MM.1S (cell line): ENCODE measurements at regions not wholly inside any gene's neighbourhood (a gene's known extent, or its start where the extent isn't known, plus 50 kb on each side); places are given as distances from the start of the nearest gene placed in this dataset.

ENCODE experiments used
- DNase-seq: peaks from one replicate; pipeline ENCODE4 v3.0.0-alpha.2; 2015
- H2AFZ ChIP-seq: fragments of 300-600 bp; sonication (generic); 2 replicates; pipeline ENCODE4 v1.6.0; 2016; ENCODE audit warnings: antibody characterized with exemption, low read length
- H3F3A ChIP-seq: fragments of 300-600 bp; sonication (generic); 2 replicates; pipeline ENCODE4 v1.6.1; 2016; ENCODE audit warnings: mild to moderate bottlenecking, antibody characterized with exemption, low read length, moderate library complexity, mixed read lengths; ENCODE audit not compliant: insufficient read depth
- H3K27ac ChIP-seq: fragments of 300-600 bp; sonication (generic); 2 replicates; pipeline ENCODE4 v1.5.1; 2016; ENCODE audit warnings: mild to moderate bottlenecking, low read length
- H3K27me3 ChIP-seq: fragments of 300-600 bp; sonication (generic); replicated peaks from 2 replicates; pipeline ENCODE4 v1.6.0; 2016; ENCODE audit warnings: low read length; ENCODE audit not compliant: insufficient read depth
- H3K36me3 ChIP-seq: fragments of 300-600 bp; sonication (generic); replicated peaks from 2 replicates; pipeline ENCODE4 v1.6.1; 2016; ENCODE audit warnings: mild to moderate bottlenecking, low read length, mixed read lengths; ENCODE audit not compliant: insufficient read depth
- H3K4me1 ChIP-seq: fragments of 300-600 bp; sonication (generic); 2 replicates; pipeline ENCODE4 v1.6.1; 2016; ENCODE audit warnings: low read length, mixed read lengths
- H3K4me2 ChIP-seq: fragments of 300-600 bp; sonication (generic); 2 replicates; pipeline ENCODE4 v1.6.0; 2016; ENCODE audit warnings: low read depth, low read length
- H3K4me3 ChIP-seq: fragments of 300-600 bp; sonication (generic); 2 replicates; pipeline ENCODE4 v1.5.1; 2016; ENCODE audit warnings: low read length, mixed read lengths
- H3K79me2 ChIP-seq: fragments of 300-600 bp; sonication (generic); 2 replicates; pipeline ENCODE4 v1.6.1; 2016; ENCODE audit warnings: mixed run types, low read length, mixed read lengths
- H3K9ac ChIP-seq: fragments of 300-600 bp; sonication (generic); 2 replicates; pipeline ENCODE4 v1.6.1; 2016; ENCODE audit warnings: low read length, mixed read lengths
- H3K9me2 ChIP-seq: fragments of 300-600 bp; sonication (generic); replicated peaks from 2 replicates; pipeline ENCODE4 v1.6.1; 2016; ENCODE audit warnings: mild to moderate bottlenecking, low read length, mixed read lengths; ENCODE audit not compliant: insufficient read depth
- H3K9me3 ChIP-seq: fragments of 300-600 bp; sonication (generic); replicated peaks from 2 replicates; pipeline ENCODE4 v1.6.1; 2016; ENCODE audit warnings: mild to moderate bottlenecking, low read length, mixed read lengths; ENCODE audit not compliant: insufficient read depth
- H4K20me1 ChIP-seq: fragments of 300-600 bp; sonication (generic); 2 replicates; pipeline ENCODE4 v1.6.1; 2016; ENCODE audit warnings: mild to moderate bottlenecking, low read length, moderate library complexity, mixed read lengths; ENCODE audit not compliant: insufficient read depth
- EZH2 ChIP-seq: fragments of 300-600 bp; sonication (generic); optimal IDR thresholded peaks from 2 replicates; pipeline ENCODE3; 2017; ENCODE audit warnings: low read depth, mild to moderate bottlenecking, antibody characterized with exemption, low read length, mixed read lengths
- EZH2phosphoT487 ChIP-seq: fragments of 300-600 bp; sonication (generic); IDR thresholded peaks from 2 replicates; pipeline ENCODE4 v1.6.1; 2018; ENCODE audit warnings: antibody characterized with exemption, low read length
- TF ChIP-seq, protein P1 (sequence below): fragments of 300-600 bp; sonication (generic); IDR thresholded peaks from 2 replicates; pipeline ENCODE4 v1.5.1; 2016; ENCODE audit warnings: antibody characterized with exemption, low read length, mixed read lengths

DNA sequence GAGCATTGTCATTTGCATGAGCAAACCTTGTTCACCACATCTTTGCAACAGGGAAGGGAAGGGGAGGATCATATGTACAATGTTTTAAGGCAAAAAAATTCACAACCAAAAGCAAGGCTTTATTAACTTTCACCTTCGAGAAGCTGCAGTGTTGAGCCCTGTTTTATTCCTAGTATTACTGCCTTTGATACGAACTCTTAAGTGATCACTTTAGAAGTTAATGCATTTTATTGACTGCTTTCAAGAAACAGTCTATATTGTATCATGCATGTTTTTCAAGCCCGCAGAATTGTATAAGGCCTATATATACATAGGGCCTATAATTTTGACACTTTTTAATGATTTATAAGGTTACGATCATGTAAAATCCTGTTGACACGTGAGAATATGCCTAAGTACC is 117.5 kb upstream of the VPREB1 start:
- Histone ChIP-seq H3K9ac (no peak overlapping the region), H3K4me1 (no peaks in the 10 kb centered on the region), H3F3A (no peaks in the 10 kb centered on the region), H2AFZ (no peak overlapping the region), H4K20me1 (no peaks in the 10 kb centered on the region), H3K9me3 (no peaks in the 10 kb centered on the region), H3K9me2 (no peaks in the 10 kb centered on the region), H3K4me3 (no peak overlapping the region), H3K79me2 (no peaks in the 10 kb centered on the region), H3K27ac (no peak overlapping the region), H3K36me3 (no peaks in the 10 kb centered on the region), H3K4me2 (no peak overlapping the region), H3K27me3 (no peaks in the 10 kb centered on the region)
- TF ChIP-seq EZH2, result no peak
- TF ChIP-seq, protein P1, sequence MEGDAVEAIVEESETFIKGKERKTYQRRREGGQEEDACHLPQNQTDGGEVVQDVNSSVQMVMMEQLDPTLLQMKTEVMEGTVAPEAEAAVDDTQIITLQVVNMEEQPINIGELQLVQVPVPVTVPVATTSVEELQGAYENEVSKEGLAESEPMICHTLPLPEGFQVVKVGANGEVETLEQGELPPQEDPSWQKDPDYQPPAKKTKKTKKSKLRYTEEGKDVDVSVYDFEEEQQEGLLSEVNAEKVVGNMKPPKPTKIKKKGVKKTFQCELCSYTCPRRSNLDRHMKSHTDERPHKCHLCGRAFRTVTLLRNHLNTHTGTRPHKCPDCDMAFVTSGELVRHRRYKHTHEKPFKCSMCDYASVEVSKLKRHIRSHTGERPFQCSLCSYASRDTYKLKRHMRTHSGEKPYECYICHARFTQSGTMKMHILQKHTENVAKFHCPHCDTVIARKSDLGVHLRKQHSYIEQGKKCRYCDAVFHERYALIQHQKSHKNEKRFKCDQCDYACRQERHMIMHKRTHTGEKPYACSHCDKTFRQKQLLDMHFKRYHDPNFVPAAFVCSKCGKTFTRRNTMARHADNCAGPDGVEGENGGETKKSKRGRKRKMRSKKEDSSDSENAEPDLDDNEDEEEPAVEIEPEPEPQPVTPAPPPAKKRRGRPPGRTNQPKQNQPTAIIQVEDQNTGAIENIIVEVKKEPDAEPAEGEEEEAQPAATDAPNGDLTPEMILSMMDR, result no peak
- DNase-seq, result no peak

DNA sequence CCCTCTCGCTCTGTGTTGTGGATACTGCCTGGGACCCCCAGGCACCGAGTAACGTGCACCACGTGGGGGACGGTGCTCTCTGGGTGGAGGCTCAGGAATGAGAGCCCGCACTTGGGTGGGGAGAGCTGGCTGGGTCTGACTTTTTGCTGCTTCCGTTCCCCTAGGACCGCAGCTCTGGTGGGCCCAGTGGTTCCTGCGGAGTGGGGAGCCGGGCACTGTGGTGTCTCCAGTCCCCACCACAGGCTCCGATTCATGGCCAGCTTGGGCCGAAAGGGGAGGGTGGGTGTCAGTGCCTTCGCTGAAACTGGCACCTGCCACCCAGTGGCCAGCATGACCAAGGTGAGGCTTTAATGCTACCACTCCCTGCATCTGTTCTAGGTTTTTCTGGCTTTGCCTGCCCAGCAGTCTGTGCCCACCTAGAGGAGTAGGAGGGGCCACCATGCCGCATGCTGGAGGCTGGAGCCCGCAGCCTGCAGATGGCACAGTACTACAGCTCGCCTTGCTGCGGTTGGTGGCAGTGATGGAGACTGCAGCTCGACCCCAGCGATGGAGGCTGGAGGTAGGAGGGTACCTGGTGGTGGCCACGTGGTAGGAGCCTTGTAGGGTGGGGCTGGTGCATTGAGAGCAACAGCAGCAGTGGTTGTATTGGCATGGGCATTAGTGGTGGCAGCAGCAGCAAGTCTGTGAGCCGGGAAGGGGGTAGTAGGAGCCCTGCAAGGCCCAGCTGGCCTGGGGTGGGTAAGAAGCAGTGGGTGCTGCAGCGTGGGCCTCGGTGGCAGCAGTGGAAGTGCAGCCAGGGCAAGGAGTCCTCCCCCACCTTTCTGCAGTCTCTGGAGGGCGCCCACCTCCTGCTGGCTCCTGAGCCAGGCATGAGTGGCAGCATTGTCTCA is 118.8 kb upstream of the VPREB1 start:
- no peak overlapping the region for H3K9ac ChIP-seq
- H4K20me1 ChIP-seq, result no peaks in the 10 kb centered on the region
- no peak overlapping the region for H3K4me2 ChIP-seq
- H3K9me3 ChIP-seq, result no peaks in the 10 kb centered on the region
- H3K4me3 ChIP-seq, result no peak overlapping the region
- H3K27me3 ChIP-seq, result no peaks in the 10 kb centered on the region
- no peak overlapping the region for H2AFZ ChIP-seq
- no peak for DNase-seq
- no peaks in the 10 kb centered on the region for H3K36me3 ChIP-seq
- no peaks in the 10 kb centered on the region for H3K79me2 ChIP-seq
- TF ChIP-seq EZH2 (no peak), EZH2phosphoT487 (no peak)
- TF ChIP-seq, protein P1, result no peak
- H3K9me2 ChIP-seq, result no peaks in the 10 kb centered on the region
- H3K4me1 ChIP-seq, result no peaks in the 10 kb centered on the region
- H3F3A ChIP-seq, result no peaks in the 10 kb centered on the region
- no peak overlapping the region for H3K27ac ChIP-seq

DNA sequence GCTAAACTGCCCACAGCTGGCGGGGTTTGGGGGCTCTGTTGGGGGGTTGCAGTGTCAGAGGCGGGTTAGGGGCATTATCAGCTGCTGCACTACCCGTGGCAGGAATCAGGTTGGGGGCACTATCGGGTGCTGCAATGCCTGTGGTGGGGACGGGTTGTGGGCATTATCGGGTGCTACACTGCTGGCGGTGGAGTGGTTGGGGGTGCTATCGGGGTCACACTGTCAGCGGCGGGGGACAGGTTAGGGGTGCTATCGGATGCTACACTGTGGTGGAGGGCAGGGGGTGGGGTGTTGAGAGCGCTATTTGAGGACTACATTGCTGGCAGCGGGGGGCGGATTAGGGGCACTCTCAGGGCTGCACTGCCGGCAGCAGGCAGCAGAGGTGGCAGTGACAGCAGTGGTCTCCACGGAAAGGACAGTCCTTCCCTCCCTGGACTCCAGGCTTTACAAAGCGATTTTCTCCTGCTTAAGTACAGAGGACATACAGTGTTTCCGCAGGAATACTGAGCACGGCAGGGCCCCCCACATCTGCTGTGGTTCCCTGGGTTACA is 119.5 kb upstream of the VPREB1 start:
- H3K4me3 ChIP-seq, result no peak overlapping the region
- H3K79me2 ChIP-seq, result no peaks in the 10 kb centered on the region
- H3K27me3 ChIP-seq, result no peaks in the 10 kb centered on the region
- H4K20me1 ChIP-seq, result no peaks in the 10 kb centered on the region
- H2AFZ ChIP-seq, result no peak overlapping the region
- DNase-seq, result no peak
- H3K4me2 ChIP-seq, result no peak overlapping the region
- H3F3A ChIP-seq, result no peaks in the 10 kb centered on the region
- no peak overlapping the region for H3K27ac ChIP-seq
- no peaks in the 10 kb centered on the region for H3K36me3 ChIP-seq
- no peak for TF ChIP-seq EZH2
- TF ChIP-seq, protein P1, result no peak
- TF ChIP-seq EZH2phosphoT487, result no peak
- no peaks in the 10 kb centered on the region for H3K9me3 ChIP-seq
- no peaks in the 10 kb centered on the region for H3K9me2 ChIP-seq
- H3K4me1 ChIP-seq, result no peaks in the 10 kb centered on the region
- no peak overlapping the region for H3K9ac ChIP-seq
